ENCODE measurements at regions not wholly inside any gene's neighbourhood (a gene's known extent, or its start where the extent isn't known, plus 50 kb on each side); places are given as distances from the start of the nearest gene placed in this dataset.
"Not testable (repeated sequence)": the region's sequence is repeated elsewhere in the genome, so short reads cannot be mapped to it uniquely, and the experiment has no call there.

- Mint-ChIP-seq H3K27ac (no peak overlapping the region), H3K27me3 (peaks cover 4% of the 10 kb centered on the region), H3K4me3 (no peak overlapping the region), H3K4me1 (ENCODE audit: low read depth) (no peaks in the 10 kb centered on the region), H3K9me3 (no peaks in the 10 kb centered on the region), H3K36me3 (ENCODE audit: low read depth) (no peaks in the 10 kb centered on the region)
- no peak for DNase-seq
Observed at GRCh38 chr2:72023678-72024390, 123.8 kb downstream of the CYP26B1 start.

- not testable (repeated sequence) for H3K4me3 Mint-ChIP-seq; H3K27ac Mint-ChIP-seq; H3K4me1 Mint-ChIP-seq (ENCODE audit: low read depth); DNase-seq; H3K9me3 Mint-ChIP-seq; H3K27me3 Mint-ChIP-seq; H3K36me3 Mint-ChIP-seq (ENCODE audit: low read depth)
Observed at GRCh38 chr2:72021371-72021770, 126.3 kb downstream of the CYP26B1 start.

GRCh38 chr2:72015266-72015665 lies 132.4 kb downstream of the CYP26B1 start:
- Mint-ChIP-seq H3K27ac (no peak overlapping the region), H3K4me3 (no peak overlapping the region), H3K36me3 (ENCODE audit: low read depth) (no peaks in the 10 kb centered on the region), H3K9me3 (no peaks in the 10 kb centered on the region), H3K27me3 (no peaks in the 10 kb centered on the region), H3K4me1 (ENCODE audit: low read depth) (no peaks in the 10 kb centered on the region)
- no peak for DNase-seq

- Mint-ChIP-seq H3K4me1 (ENCODE audit: low read depth) (no peaks in the 10 kb centered on the region), H3K27me3 (no peaks in the 10 kb centered on the region), H3K4me3 (no peak overlapping the region), H3K9me3 (no peaks in the 10 kb centered on the region), H3K36me3 (ENCODE audit: low read depth) (no peaks in the 10 kb centered on the region), H3K27ac (no peak overlapping the region)
- DNase-seq = no peak
Observed at GRCh38 chr2:72014831-72015230, 132.8 kb downstream of the CYP26B1 start.

- no peak overlapping the region for H3K27ac Mint-ChIP-seq
- no peak overlapping the region for H3K4me3 Mint-ChIP-seq
- H3K27me3 Mint-ChIP-seq = no peaks in the 10 kb centered on the region
- H3K4me1 Mint-ChIP-seq (ENCODE audit: low read depth) = no peaks in the 10 kb centered on the region
- no peaks in the 10 kb centered on the region for H3K9me3 Mint-ChIP-seq
- no peaks in the 10 kb centered on the region for H3K36me3 Mint-ChIP-seq (ENCODE audit: low read depth)
- no peak for DNase-seq
Observed at GRCh38 chr2:72013726-72014125, 133.9 kb downstream of the CYP26B1 start.

- Mint-ChIP-seq H3K9me3 (no peaks in the 10 kb centered on the region), H3K4me1 (ENCODE audit: low read depth) (no peaks in the 10 kb centered on the region), H3K27ac (no peak overlapping the region), H3K36me3 (ENCODE audit: low read depth) (no peaks in the 10 kb centered on the region), H3K27me3 (no peaks in the 10 kb centered on the region), H3K4me3 (no peak overlapping the region)
- DNase-seq = no peak
Observed at GRCh38 chr2:72012886-72013574, 134.6 kb downstream of the CYP26B1 start.

- no peak for DNase-seq
- Mint-ChIP-seq H3K36me3 (ENCODE audit: low read depth) (no peaks in the 10 kb centered on the region), H3K4me3 (no peak overlapping the region), H3K27me3 (no peaks in the 10 kb centered on the region), H3K9me3 (no peaks in the 10 kb centered on the region), H3K27ac (no peak overlapping the region), H3K4me1 (ENCODE audit: low read depth) (no peaks in the 10 kb centered on the region)
Observed at GRCh38 chr2:72011791-72012190, 135.9 kb downstream of the CYP26B1 start.

- H3K27ac Mint-ChIP-seq = no peak overlapping the region
- H3K4me1 Mint-ChIP-seq (ENCODE audit: low read depth) = no peaks in the 10 kb centered on the region
- H3K27me3 Mint-ChIP-seq = no peaks in the 10 kb centered on the region
- no peaks in the 10 kb centered on the region for H3K9me3 Mint-ChIP-seq
- no peak overlapping the region for H3K4me3 Mint-ChIP-seq
- DNase-seq = no peak
- H3K36me3 Mint-ChIP-seq (ENCODE audit: low read depth) = no peaks in the 10 kb centered on the region
Observed at GRCh38 chr2:72011370-72011689, 136.3 kb downstream of the CYP26B1 start.

GRCh38 chr2:72010647-72011369 lies 136.9 kb downstream of the CYP26B1 start:
- no peaks in the 10 kb centered on the region for H3K36me3 Mint-ChIP-seq (ENCODE audit: low read depth)
- no peak overlapping the region for H3K27ac Mint-ChIP-seq
- no peaks in the 10 kb centered on the region for H3K9me3 Mint-ChIP-seq
- no peak for DNase-seq
- H3K4me1 Mint-ChIP-seq (ENCODE audit: low read depth) = no peaks in the 10 kb centered on the region
- no peaks in the 10 kb centered on the region for H3K27me3 Mint-ChIP-seq
- H3K4me3 Mint-ChIP-seq = no peak overlapping the region

- Mint-ChIP-seq H3K36me3 (ENCODE audit: low read depth) (no peaks in the 10 kb centered on the region), H3K27ac (no peak overlapping the region), H3K4me3 (no peak overlapping the region), H3K9me3 (no peaks in the 10 kb centered on the region), H3K4me1 (ENCODE audit: low read depth) (no peaks in the 10 kb centered on the region), H3K27me3 (no peaks in the 10 kb centered on the region)
- no peak for DNase-seq
Observed at GRCh38 chr2:72008608-72009007, 139.1 kb downstream of the CYP26B1 start.

GRCh38 chr2:72007402-72007801 lies 140.3 kb downstream of the CYP26B1 start:
- no peak overlapping the region for H3K4me3 Mint-ChIP-seq
- H3K27ac Mint-ChIP-seq = no peak overlapping the region
- peaks cover 7% of the 10 kb centered on the region for H3K27me3 Mint-ChIP-seq
- H3K4me1 Mint-ChIP-seq (ENCODE audit: low read depth) = no peaks in the 10 kb centered on the region
- no peaks in the 10 kb centered on the region for H3K36me3 Mint-ChIP-seq (ENCODE audit: low read depth)
- no peak for DNase-seq
- H3K9me3 Mint-ChIP-seq = no peaks in the 10 kb centered on the region

GRCh38 chr2:72006188-72006736 lies 141.4 kb downstream of the CYP26B1 start:
- Mint-ChIP-seq H3K27me3 (peaks cover 8% of the 10 kb centered on the region), H3K4me1 (ENCODE audit: low read depth) (no peaks in the 10 kb centered on the region), H3K27ac (no peak overlapping the region), H3K9me3 (no peaks in the 10 kb centered on the region), H3K4me3 (no peak overlapping the region), H3K36me3 (ENCODE audit: low read depth) (no peaks in the 10 kb centered on the region)
- no peak for DNase-seq

- DNase-seq = no peak
- Mint-ChIP-seq H3K27me3 (peaks cover 14% of the 10 kb centered on the region), H3K9me3 (no peaks in the 10 kb centered on the region), H3K36me3 (ENCODE audit: low read depth) (no peaks in the 10 kb centered on the region), H3K4me3 (no peak overlapping the region), H3K4me1 (ENCODE audit: low read depth) (no peaks in the 10 kb centered on the region), H3K27ac (no peak overlapping the region)
Observed at GRCh38 chr2:72004976-72005375, 142.7 kb downstream of the CYP26B1 start.

- Mint-ChIP-seq H3K9me3 (no peaks in the 10 kb centered on the region), H3K36me3 (ENCODE audit: low read depth) (no peaks in the 10 kb centered on the region), H3K27me3 (peaks cover 14% of the 10 kb centered on the region), H3K4me1 (ENCODE audit: low read depth) (no peaks in the 10 kb centered on the region), H3K27ac (no peak overlapping the region), H3K4me3 (no peak overlapping the region)
- no peak for DNase-seq
Observed at GRCh38 chr2:72004201-72004915, 143.3 kb downstream of the CYP26B1 start.
